AG04449 (cell line): ENCODE measurements at regions not wholly inside any gene's neighbourhood (a gene's known extent, or its start where the extent isn't known, plus 50 kb on each side); places are given as distances from the start of the nearest gene placed in this dataset.

Source experiments
- CTCF ChIA-PET: fragments of 350-600 bp; formaldehyde crosslinking; extraction: SDS; loops from one replicate; lab custom pipeline; 2021; ENCODE audit warnings: antibody characterized with exemption; lab: Yijun Ruan, JAX
- POLR2A ChIA-PET: fragments of 400-600, 350-600 bp; formaldehyde crosslinking; extraction: SDS; loops from one replicate; lab custom pipeline; 2020; ENCODE audit warnings: antibody characterized with exemption, inconsistent platforms; lab: Yijun Ruan, JAX
- DNase-seq: peaks from one replicate; pipeline ENCODE4 v3.0.0-alpha.2; 2010; ENCODE audit warnings: low read depth, low spot score
- H3K4me3 ChIP-seq: 2 replicates; pipeline ENCODE4 v1.5.1; 2011; ENCODE audit warnings: low read depth, mild to moderate bottlenecking, control low read depth, low read length
- CTCF ChIP-seq: IDR thresholded peaks from one replicate; pipeline ENCODE4 v1.5.1; 2011; ENCODE audit warnings: mild to moderate bottlenecking, moderate library complexity, low read length, control low read depth, inconsistent platforms; ENCODE audit not compliant: insufficient read depth; ENCODE audit errors: missing control alignments

GRCh38 chr5:162990063-162990462 lies 447.3 kb upstream of the CCNG1 start:
- H3K4me3 ChIP-seq = no peak overlapping the region
- DNase-seq = no peak
- CTCF ChIA-PET = no interaction called here

GRCh38 chr5:162990856-162991497 lies 446.4 kb upstream of the CCNG1 start:
- TF ChIP-seq CTCF = no peak
- CTCF ChIA-PET = no interaction called here
- no peak overlapping the region for H3K4me3 ChIP-seq
- POLR2A ChIA-PET = no interaction called here
- DNase-seq = no peak

More at GRCh38 chr5:162990063-162990462, 447.3 kb upstream of the CCNG1 start:
- POLR2A ChIA-PET = no interaction called here
- no peak for TF ChIP-seq CTCF

GRCh38 chr5:162995568-162995967 lies 441.8 kb upstream of the CCNG1 start:
- no peak for TF ChIP-seq CTCF

GRCh38 chr5:162996053-162996452 lies 441.3 kb upstream of the CCNG1 start:
- no peak for DNase-seq
- no peak for TF ChIP-seq CTCF
- ChIA-PET POLR2A (no interaction called here), CTCF (no interaction called here)
- no peak overlapping the region for H3K4me3 ChIP-seq

More at GRCh38 chr5:162995568-162995967, 441.8 kb upstream of the CCNG1 start:
- CTCF ChIA-PET = no interaction called here
- H3K4me3 ChIP-seq = no peak overlapping the region
- POLR2A ChIA-PET = no interaction called here
- no peak for DNase-seq

GRCh38 chr5:163005949-163006348 lies 431.4 kb upstream of the CCNG1 start:
- H3K4me3 ChIP-seq = no peak overlapping the region
- ChIA-PET POLR2A (no interaction called here), CTCF (no interaction called here)
- TF ChIP-seq CTCF = no peak
- no peak for DNase-seq

GRCh38 chr5:163022582-163023128 lies 414.7 kb upstream of the CCNG1 start:
- TF ChIP-seq CTCF = no peak
- no peak overlapping the region for H3K4me3 ChIP-seq
- ChIA-PET POLR2A (no interaction called here), CTCF (interaction anchor here (0.6 kb wide), 1 partner anchor 249 kb away, joined by 3 read pairs; no protein-coding TSS in a partner anchor)
- no peak for DNase-seq
